Lung microvascular endothelial cell (primary cell): ENCODE measurements at regions not wholly inside any gene's neighbourhood (a gene's known extent, or its start where the extent isn't known, plus 50 kb on each side); places are given as distances from the start of the nearest gene placed in this dataset.

ENCODE experiments used
- DNase-seq, 2 donors: peaks; one replicate each; pipeline versions ENCODE4 v3.0.0 to v3.0.0-alpha.2; 2010; ENCODE audit warnings: low read depth in 2 of 2

DNA sequence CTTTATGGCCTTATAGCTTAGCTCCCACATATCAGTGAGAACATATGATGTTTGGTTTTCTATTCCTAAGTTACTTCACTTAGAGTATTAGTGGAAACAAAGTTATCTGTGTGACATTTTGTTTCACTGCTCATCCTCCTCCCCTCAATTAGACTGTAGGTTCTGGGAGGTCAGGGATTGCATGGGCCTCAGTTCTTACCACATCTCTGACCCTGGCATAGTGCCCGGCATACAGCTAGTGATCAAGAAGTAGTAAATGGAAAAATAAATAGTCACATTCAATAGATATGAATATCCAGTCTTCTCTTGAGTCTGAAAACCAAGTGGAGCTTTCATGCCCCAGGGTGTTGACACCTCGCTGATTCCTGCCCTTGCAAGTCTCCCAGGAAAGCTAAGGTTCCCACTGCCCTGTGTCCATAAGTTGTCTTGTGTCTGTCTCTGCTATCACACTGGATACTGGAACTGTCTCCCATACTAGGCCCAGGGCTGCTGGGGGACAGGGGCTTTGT is 249.5 kb upstream of the TSHZ3 start:
- no peak for DNase-seq

DNA sequence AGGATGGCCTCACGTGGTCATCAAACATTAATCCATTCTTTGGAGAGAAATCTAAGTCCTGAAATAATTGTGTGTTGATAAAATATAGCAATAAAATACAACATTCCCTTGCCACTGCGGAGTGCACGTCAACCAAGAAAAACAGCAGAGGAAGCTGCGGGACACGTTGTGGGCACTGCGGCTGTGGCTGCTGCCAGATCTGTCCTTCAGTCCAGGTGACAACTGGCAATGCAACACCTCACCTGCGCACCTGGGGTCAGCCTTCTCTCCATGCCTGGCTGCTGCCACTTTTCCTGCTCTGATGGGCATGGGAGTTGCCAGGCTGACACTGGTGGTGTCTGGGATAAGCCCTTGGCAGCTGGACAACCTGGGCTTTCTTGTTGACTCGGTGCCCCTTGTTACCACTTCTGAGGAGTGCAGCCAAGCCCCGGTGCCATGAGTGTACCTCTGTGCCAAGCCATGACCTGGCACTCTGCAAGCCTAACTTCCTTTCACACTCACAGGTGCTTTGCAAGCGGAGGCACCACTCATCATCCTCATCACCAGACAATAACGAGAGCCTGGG is 251.6 kb upstream of the TSHZ3 start:
- DNase-seq = no peak

GRCh38 chr19:31601855-31602254 is 252.6 kb upstream of the TSHZ3 start:
- DNase-seq = no peak

DNA sequence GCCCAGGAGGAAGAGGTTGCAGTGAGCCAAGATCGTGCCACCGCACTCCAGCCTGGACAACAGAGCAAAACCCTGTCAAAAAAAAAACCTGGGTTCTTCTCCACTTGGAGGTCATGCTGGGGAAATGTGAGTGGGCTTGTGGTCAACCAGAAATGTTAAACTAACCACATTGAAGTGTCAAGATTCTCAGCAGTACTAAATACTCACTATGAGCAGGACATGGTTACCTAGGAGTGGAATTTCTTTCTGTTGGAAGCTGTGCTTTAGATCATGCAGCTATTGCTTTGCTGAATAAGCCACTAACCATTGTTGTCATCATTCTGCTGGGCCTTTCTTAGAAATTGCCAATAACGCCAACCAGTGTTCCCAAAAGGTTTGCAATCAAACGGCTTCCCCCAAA is 253.3 kb upstream of the TSHZ3 start:
- DNase-seq = no peak

GRCh38 chr19:31604493-31605040 is 255.3 kb upstream of the TSHZ3 start:
- no peak for DNase-seq

GRCh38 chr19:31610018-31610417 is 260.8 kb upstream of the TSHZ3 start:
- no peak for DNase-seq

DNA sequence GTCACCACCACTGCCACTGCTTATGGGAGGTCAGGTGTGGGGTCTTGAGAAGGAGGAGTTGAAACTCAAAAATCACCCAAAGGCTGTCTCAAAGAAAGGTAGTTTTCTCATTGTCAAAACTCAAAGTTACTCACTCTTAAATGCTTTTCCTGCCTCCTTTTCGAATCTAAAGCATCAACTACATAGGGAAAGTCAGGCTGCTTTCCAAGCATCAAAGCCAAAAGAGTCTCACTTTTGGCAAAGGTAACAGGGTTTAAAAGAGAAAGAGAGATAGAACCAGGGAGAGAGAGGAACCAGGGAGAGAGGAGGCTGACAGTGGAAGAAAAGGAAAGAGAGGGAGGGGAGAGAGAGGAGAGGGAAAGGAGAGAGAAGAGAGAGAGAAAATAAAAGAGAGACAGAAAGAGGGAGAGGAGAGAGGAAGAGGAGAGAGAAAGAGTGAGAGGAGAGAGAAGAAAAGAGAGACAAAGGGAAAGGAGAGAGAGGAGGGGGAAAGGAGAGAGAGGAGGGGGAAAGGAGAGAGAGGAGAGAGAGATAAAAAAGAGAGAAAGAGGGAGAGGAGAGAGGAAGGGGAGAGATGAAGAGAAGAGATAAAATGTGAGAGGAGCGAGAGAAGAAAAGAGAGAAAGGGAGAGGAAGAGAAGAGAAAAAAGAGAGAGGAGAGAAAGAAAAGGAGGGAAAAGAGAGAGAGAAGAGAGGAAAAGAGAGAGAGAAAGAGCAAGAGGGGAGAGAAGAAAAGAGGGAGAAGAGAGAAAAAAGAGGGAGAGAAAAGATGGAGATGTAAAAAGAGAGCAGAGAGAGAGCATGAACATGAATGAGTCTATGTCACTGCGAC is 262.0 kb upstream of the TSHZ3 start:
- no peak for DNase-seq

DNA sequence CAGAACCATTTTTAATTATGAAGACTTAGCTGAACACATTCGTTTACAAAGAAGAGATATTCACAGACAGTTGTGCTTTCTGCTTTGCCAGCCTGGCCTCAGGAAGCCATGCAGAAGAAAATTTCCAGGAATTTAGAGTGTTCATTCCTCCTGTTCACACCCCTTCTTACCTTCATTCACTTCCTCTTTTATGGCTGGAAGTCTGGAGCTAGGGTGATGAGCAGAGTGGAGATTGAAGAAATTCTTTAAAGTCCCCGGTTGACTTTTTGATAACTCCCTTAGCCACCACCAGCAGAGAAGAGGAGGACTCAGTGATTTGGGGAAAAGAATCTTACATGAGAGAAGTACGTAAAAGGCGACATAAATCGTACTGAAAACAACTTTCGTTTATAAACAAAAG is 263.6 kb upstream of the TSHZ3 start:
- no peak for DNase-seq

DNA sequence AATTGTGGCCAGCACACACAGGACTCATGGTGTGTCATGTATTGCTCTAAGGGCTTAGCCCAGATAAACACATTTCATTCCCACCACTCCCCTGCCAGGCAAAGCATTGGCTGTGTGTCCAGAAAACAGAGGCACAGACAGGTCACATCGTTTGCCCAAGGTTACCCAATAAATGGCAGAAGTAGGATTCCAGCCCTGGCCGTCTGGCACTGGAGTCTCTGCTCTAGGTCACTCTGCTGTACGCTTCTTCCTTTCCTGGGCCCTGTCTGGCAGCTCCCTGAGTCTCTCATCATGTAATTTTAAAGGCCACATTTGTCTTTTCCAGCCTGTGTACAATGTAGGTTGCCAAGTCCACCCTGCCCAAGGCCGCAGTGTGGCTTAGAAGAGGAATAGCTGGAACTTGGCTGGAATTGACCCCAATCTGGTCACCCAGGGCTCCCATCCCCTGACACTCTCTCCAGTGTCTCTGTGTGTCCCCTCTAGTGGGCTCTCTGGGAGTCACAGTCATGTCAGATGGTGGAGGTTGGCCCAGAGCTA is 264.5 kb upstream of the TSHZ3 start:
- no peak for DNase-seq

- no peak for DNase-seq
Observed at GRCh38 chr19:31616031-31616430, 266.8 kb upstream of the TSHZ3 start.

DNA sequence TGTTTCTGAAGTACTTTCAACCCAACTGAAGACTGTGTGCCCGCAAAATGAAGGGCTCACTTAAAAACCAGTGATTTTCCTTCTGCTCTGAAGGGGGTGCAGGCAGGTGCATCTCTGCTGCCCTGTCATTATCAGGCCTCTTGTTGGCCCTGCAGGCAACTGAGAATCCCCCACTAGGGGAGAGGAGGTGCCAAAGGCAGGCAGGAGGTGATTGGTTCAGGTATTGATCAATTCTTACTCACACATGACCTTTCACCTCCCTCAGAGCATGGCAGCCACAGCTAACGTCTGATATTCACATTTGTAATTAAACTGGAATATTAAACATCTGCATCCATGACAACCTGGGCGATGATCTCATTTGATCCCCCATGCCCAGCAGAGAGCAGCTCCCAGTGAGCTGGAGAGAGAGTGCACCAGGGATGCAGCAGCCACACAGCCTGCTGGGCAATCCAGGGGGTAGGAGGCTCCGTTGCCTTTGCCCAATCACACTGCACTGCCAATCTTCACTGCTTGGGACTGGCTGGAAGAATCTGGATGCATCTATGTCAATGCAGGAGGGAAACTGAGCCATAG is 267.9 kb upstream of the TSHZ3 start:
- DNase-seq = no peak

- DNase-seq = no peak
Observed at GRCh38 chr19:31625056-31625455, 275.8 kb upstream of the TSHZ3 start.

GRCh38 chr19:31625575-31625974 is 276.3 kb upstream of the TSHZ3 start:
- DNase-seq = no peak

- no peak for DNase-seq
Observed at GRCh38 chr19:31626941-31627340, 277.7 kb upstream of the TSHZ3 start.

DNA sequence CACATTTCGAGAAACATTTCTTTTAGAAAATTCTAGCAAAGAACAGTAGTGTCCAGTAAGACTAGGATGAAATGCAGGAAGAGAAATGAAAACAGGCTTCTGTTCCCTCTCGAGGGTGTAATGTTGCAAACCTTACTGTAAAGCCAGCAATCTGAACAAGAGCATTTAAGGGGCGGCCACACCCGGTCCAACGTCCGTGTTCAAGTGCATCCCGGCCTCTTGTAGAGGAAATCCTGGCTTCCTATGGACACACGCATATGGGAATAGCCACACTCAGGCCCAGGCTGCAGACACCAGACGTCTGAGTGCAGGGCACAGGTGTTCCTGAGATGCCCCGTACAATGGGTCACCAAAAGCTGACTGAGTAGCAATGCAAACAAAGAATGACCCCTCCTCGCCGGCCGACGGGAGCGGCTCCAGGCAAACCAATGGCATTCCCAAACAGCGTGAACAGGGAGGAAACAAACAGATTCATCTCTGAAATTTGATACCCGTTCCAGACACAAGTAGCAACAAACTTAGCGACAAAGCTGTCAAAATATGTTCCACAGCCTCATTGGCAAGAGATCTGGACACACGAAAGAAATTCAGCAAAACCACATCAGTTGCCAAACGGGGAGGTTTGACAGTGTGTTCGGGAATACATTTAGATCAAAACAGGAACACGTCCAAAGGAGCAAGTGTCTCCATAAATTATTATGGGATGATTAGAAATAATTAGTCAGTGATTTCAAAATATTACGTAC is 278.6 kb upstream of the TSHZ3 start:
- no peak for DNase-seq

DNA sequence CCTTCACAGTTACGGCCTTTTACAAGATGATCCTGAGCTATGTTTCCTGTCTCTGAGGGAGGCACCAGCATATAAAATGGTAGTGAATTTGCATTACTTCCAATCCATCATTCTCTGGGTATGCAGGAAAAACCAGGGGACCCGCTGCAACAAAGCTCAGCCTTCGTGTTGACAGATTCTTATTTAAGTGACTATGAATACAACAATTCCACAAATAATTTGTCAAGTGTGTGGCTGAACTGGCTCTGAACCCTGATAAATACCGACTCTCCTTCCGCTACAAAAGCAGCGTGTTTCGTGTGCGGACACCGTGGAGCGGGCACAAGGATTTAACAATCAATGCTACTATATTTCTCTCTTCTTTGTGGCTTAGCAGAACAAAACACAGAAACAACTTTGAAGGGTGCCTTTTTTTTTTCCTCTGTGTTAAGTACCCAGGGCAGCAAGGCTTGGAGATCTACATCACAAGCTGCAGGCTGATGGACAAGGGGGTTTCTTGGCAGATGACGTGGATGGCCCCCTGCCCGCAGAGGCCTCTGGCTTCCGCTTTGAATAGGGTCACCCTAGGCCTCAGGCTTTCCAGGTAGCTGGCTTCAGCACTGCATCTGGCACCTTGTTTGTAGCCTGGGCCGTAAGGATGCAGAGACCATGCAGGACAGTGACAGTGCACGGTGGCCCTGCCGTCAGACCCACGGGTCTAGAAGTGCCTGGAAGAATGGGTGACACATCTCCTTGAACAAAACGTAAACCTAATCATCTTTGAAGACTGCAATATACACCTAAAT is 280.5 kb upstream of the TSHZ3 start:
- DNase-seq = no peak

- DNase-seq = no peak
Observed at GRCh38 chr19:31633014-31633413, 283.8 kb upstream of the TSHZ3 start.

- DNase-seq = no peak
Observed at GRCh38 chr19:31639306-31639705, 290.1 kb upstream of the TSHZ3 start.

DNA sequence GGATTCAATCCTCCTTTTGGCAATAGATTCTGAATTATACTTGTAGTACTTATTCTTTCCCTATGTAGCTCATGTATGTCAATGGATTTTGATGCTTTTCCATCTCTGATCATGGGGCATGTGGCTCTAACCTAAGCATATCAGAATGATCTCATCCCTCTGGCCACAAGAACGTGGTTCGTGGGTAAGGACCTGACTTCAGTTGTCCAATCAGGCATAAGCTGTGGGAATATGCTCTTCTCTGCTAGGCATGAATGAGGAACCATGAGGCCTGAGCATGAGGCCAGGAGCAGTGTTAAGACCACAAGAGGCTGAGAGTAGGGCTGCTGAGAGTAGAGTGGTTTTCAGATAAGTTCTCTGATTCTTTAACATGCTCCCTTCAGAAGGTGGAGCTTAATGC is 292.4 kb upstream of the TSHZ3 start:
- no peak for DNase-seq

GRCh38 chr19:31648347-31648746 is 299.1 kb upstream of the TSHZ3 start:
- DNase-seq = no peak

DNA sequence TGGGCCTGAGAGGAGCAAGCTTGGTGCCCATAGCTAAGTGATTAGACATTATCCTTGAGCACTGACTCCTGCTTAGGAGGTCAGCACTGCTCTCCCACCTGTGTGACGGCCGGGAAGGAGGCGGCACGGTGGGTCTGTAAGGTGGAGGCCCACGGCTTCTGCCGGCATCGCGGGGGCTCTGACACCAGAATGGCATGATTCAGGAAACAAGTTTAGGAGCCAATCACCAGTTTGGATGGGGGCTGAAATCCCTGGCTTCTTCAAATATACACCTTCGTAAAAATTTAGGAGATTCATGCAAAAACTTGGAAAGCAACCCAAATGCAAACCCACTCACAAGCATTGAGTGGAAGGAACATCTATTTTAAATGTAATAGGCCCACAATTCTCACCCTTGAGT is 307.3 kb upstream of the TSHZ3 start:
- DNase-seq = no peak
